Hematopoietic multipotent progenitor cell treated with erythropoietin and hydrocortisone succinate and interleukin-3 and kit ligand, for 15 days (in vitro differentiated cells): ENCODE measurements at regions not wholly inside any gene's neighbourhood (a gene's known extent, or its start where the extent isn't known, plus 50 kb on each side); places are given as distances from the start of the nearest gene placed in this dataset.

ENCODE experiments used
- DNase-seq: peaks from one replicate; pipeline ENCODE4 v3.0.0-alpha.2; 2015; ENCODE audit warnings: low spot score

- no peak for DNase-seq
Observed at GRCh38 chr12:89992668-89993451, 284.2 kb upstream of the ATP2B1 start.

GRCh38 chr12:89991807-89992590, 283.4 kb upstream of the ATP2B1 start:
- no peak for DNase-seq

- no peak for DNase-seq
Observed at GRCh38 chr12:89988188-89988915, 279.7 kb upstream of the ATP2B1 start.

- DNase-seq = no peak
Observed at GRCh38 chr12:89985935-89986334, 277.3 kb upstream of the ATP2B1 start.

- DNase-seq = no peak
Observed at GRCh38 chr12:89984846-89985245, 276.2 kb upstream of the ATP2B1 start.

GRCh38 chr12:89983622-89984021, 275.0 kb upstream of the ATP2B1 start:
- no peak for DNase-seq

- DNase-seq = no peak
Observed at GRCh38 chr12:89980236-89980635, 271.6 kb upstream of the ATP2B1 start.

GRCh38 chr12:89977405-89978085, 268.9 kb upstream of the ATP2B1 start:
- no peak for DNase-seq

GRCh38 chr12:89976866-89977265, 268.2 kb upstream of the ATP2B1 start:
- no peak for DNase-seq

GRCh38 chr12:89975574-89975973, 266.9 kb upstream of the ATP2B1 start:
- DNase-seq = no peak

GRCh38 chr12:89971880-89972279, 263.2 kb upstream of the ATP2B1 start:
- no peak for DNase-seq

- DNase-seq = no peak
Observed at GRCh38 chr12:89970722-89971121, 262.1 kb upstream of the ATP2B1 start.

- no peak for DNase-seq
Observed at GRCh38 chr12:89969093-89969492, 260.5 kb upstream of the ATP2B1 start.

- DNase-seq = no peak
Observed at GRCh38 chr12:89968151-89968700, 259.6 kb upstream of the ATP2B1 start.

GRCh38 chr12:89966495-89967240, 258.0 kb upstream of the ATP2B1 start:
- DNase-seq = no peak

- no peak for DNase-seq
Observed at GRCh38 chr12:89965993-89966392, 257.4 kb upstream of the ATP2B1 start.

- DNase-seq = no peak
Observed at GRCh38 chr12:89962648-89963047, 254.0 kb upstream of the ATP2B1 start.

GRCh38 chr12:89960607-89961394, 252.2 kb upstream of the ATP2B1 start:
- DNase-seq = no peak

- DNase-seq = no peak
Observed at GRCh38 chr12:89960011-89960507, 251.4 kb upstream of the ATP2B1 start.

- no peak for DNase-seq
Observed at GRCh38 chr12:89959179-89959578, 250.5 kb upstream of the ATP2B1 start.
